SK-N-SH treated with all-trans-retinoic acid at 6 μM for 48 hours (cell line): ENCODE measurements at regions not wholly inside any gene's neighbourhood (a gene's known extent, or its start where the extent isn't known, plus 50 kb on each side); places are given as distances from the start of the nearest gene placed in this dataset.
A peak's percentile ranks its signal among the peaks of the same experiment; 100 is the strongest.

ENCODE experiments used
- ATAC-seq: fragments of 200-7000 bp; cut with Tn5 transposase; 3 replicates; pipeline ENCODE4 v1.9.1; 2020; ENCODE audit warnings: mild to moderate bottlenecking, moderate library complexity
- ARNTL ChIP-seq: fragments of 450-650 bp; formaldehyde crosslinking; IDR thresholded peaks from 2 replicates; pipeline ENCODE4 v1.5.0; 2020; ENCODE audit warnings: low read depth, mild to moderate bottlenecking, moderate library complexity, borderline replicate concordance
- BACH2 ChIP-seq: fragments of 250-450 bp; sonication (Bioruptor Pico); IDR thresholded peaks from 2 replicates; pipeline ENCODE4 v1.9.0; 2021; ENCODE audit warnings: mild to moderate bottlenecking, borderline replicate concordance
- CSDC2 ChIP-seq: fragments of 250-450 bp; sonication (Bioruptor Pico); IDR thresholded peaks from 2 replicates; pipeline ENCODE4 v1.5.0; 2020; ENCODE audit warnings: mild to moderate bottlenecking, moderate library complexity
- CSRNP3 ChIP-seq: fragments of 250-450 bp; sonication (Bioruptor Pico); IDR thresholded peaks from 2 replicates; pipeline ENCODE4 v1.5.1; 2021; ENCODE audit warnings: mild to moderate bottlenecking, moderate library complexity
- ESRRG ChIP-seq: fragments of 250-450 bp; sonication (Bioruptor Pico); IDR thresholded peaks from 2 replicates; pipeline ENCODE4 v1.6.1; 2021; ENCODE audit warnings: mild to moderate bottlenecking
- GLIS3 ChIP-seq: fragments of 250-450 bp; sonication (Bioruptor Pico); IDR thresholded peaks from 2 replicates; pipeline ENCODE4 v1.5.0; 2020; ENCODE audit warnings: mild to moderate bottlenecking, moderate library complexity
- ISL1 ChIP-seq: fragments of 250-450 bp; sonication (Bioruptor Pico); IDR thresholded peaks from 2 replicates; pipeline ENCODE4 v2.1.2; 2022; ENCODE audit warnings: mild to moderate bottlenecking, moderate library complexity
- PPARA ChIP-seq: fragments of 250-450 bp; sonication (Bioruptor Pico); IDR thresholded peaks from 2 replicates; pipeline ENCODE4 v1.5.0; 2020; ENCODE audit warnings: mild to moderate bottlenecking, borderline replicate concordance
- RARB ChIP-seq: fragments of 250-450 bp; sonication (Bioruptor Pico); IDR thresholded peaks from 2 replicates; pipeline ENCODE4 v1.8.0; 2021; ENCODE audit warnings: mild to moderate bottlenecking, moderate library complexity
- SNAI2 ChIP-seq: fragments of 250-450 bp; sonication (Bioruptor Pico); IDR thresholded peaks from 2 replicates; pipeline ENCODE4 v1.5.0; 2020; ENCODE audit warnings: mild to moderate bottlenecking, moderate library complexity
- TOX ChIP-seq: fragments of 250-450 bp; sonication (Bioruptor Pico); IDR thresholded peaks from 2 replicates; pipeline ENCODE4 v1.8.0; 2021; ENCODE audit warnings: mild to moderate bottlenecking, moderate library complexity, borderline replicate concordance
- ZC3H10 ChIP-seq: fragments of 250-450 bp; sonication (Bioruptor Pico); IDR thresholded peaks from 2 replicates; pipeline ENCODE4 v1.5.1; 2021; ENCODE audit warnings: mild to moderate bottlenecking, moderate library complexity
- ZFP3 ChIP-seq: fragments of 250-450 bp; sonication (Bioruptor Pico); IDR thresholded peaks from 2 replicates; pipeline ENCODE4 v1.5.0; 2020; ENCODE audit warnings: mild to moderate bottlenecking, moderate library complexity
- ZFP30 ChIP-seq: fragments of 450-650 bp; formaldehyde crosslinking; IDR thresholded peaks from 2 replicates; pipeline ENCODE4 v1.5.0; 2022; ENCODE audit warnings: mild to moderate bottlenecking, moderate library complexity
- ZNF565 ChIP-seq: fragments of 450-650 bp; formaldehyde crosslinking; conservative IDR thresholded peaks from 2 replicates; pipeline ENCODE4 v1.5.0; 2020; ENCODE audit warnings: low read depth, mild to moderate bottlenecking, moderate library complexity
- ZNF70 ChIP-seq: fragments of 450-650 bp; formaldehyde crosslinking; IDR thresholded peaks from 2 replicates; pipeline ENCODE4 v1.5.0; 2020; ENCODE audit warnings: mild to moderate bottlenecking, moderate library complexity
- ZNF8 ChIP-seq: fragments of 450-650 bp; formaldehyde crosslinking; IDR thresholded peaks from 2 replicates; pipeline ENCODE4 v1.5.0; 2020; ENCODE audit warnings: mild to moderate bottlenecking, moderate library complexity
- TF ChIP-seq, protein P1 (sequence below): fragments of 250-450 bp; sonication (Bioruptor Pico); IDR thresholded peaks from 2 replicates; pipeline ENCODE4 v1.8.0; 2021; ENCODE audit warnings: low read depth, mild to moderate bottlenecking, moderate library complexity, borderline replicate concordance
- TF ChIP-seq, protein P2 (sequence below): fragments of 250-450 bp; sonication (Bioruptor Pico); IDR thresholded peaks from 2 replicates; pipeline ENCODE4 v1.5.1; 2020; ENCODE audit warnings: low read depth, mild to moderate bottlenecking, moderate library complexity
- TF ChIP-seq, protein P3 (sequence below): fragments of 250-450 bp; sonication (Bioruptor Pico); IDR thresholded peaks from 2 replicates; pipeline ENCODE4 v1.8.0; 2020; ENCODE audit warnings: mild to moderate bottlenecking, moderate library complexity, borderline replicate concordance
- TF ChIP-seq, protein P4 (sequence below): fragments of 250-450 bp; sonication (Bioruptor Pico); IDR thresholded peaks from 2 replicates; pipeline ENCODE4 v1.5.0; 2020; ENCODE audit warnings: mild to moderate bottlenecking, moderate library complexity

DNA sequence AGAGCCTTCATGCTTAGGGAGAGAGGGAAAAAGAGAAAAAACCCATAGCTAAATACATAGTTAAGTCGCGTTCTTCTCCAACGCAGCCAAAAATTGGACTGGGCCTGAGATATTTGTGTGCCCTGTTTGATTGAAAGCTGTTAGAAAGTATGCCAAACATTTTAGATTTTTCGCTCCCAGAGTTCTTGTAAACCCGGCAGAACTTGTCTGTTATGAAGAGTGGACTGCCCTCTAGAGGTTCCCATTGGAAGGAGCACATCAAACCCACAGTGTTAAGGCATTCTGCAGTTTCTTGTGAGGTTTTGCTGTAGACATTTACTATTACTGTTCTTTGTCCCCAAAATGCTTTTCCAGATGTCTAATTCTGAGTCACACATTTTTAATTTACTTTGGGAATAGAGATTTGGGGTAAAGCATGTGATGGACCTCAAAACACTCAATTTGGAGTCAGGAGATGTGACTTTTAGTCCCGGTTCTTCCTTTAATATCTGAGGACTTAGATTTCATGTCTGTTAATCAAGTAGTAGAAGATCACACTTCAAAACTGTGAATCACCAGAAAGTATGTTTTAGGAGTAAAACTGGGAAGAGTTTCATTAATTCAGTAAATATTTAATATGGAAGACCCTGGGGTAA lies 96.6 kb downstream of the PCSK1 start:
- peak; percentile 95 for ATAC-seq
- TF ChIP-seq PPARA (CRISPR knock-in tag) (no peak), ISL1 (CRISPR knock-in tag) (no peak)

DNA sequence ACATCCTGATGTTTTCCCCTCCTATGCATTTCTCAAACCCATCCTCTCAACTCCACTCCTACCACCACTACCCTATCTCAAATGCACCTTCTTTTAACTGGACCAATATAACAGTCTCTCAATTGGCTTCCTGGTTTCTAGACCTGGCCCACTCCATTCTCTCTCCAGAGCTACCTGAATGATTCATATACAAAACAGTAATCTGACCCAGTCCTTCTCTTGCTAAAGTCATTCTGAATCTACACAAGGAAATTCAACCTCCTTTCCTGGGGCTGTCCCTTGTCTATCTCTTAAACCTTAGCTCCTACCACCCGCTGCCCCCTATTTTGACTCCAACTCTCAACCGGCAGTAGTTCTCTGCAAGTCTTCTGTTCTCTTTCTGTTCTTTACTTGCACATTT lies 97.2 kb downstream of the PCSK1 start:
- no peak for TF ChIP-seq PPARA (CRISPR knock-in tag)
- no peak for TF ChIP-seq RARB (CRISPR knock-in tag)
- TF ChIP-seq, protein P1, sequence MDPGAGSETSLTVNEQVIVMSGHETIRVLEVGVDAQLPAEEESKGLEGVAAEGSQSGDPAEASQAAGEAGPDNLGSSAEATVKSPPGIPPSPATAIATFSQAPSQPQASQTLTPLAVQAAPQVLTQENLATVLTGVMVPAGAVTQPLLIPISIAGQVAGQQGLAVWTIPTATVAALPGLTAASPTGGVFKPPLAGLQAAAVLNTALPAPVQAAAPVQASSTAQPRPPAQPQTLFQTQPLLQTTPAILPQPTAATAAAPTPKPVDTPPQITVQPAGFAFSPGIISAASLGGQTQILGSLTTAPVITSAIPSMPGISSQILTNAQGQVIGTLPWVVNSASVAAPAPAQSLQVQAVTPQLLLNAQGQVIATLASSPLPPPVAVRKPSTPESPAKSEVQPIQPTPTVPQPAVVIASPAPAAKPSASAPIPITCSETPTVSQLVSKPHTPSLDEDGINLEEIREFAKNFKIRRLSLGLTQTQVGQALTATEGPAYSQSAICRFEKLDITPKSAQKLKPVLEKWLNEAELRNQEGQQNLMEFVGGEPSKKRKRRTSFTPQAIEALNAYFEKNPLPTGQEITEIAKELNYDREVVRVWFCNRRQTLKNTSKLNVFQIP (CRISPR knock-in tag), result no peak
- no peak for TF ChIP-seq TOX (CRISPR knock-in tag)
- TF ChIP-seq, protein P2, sequence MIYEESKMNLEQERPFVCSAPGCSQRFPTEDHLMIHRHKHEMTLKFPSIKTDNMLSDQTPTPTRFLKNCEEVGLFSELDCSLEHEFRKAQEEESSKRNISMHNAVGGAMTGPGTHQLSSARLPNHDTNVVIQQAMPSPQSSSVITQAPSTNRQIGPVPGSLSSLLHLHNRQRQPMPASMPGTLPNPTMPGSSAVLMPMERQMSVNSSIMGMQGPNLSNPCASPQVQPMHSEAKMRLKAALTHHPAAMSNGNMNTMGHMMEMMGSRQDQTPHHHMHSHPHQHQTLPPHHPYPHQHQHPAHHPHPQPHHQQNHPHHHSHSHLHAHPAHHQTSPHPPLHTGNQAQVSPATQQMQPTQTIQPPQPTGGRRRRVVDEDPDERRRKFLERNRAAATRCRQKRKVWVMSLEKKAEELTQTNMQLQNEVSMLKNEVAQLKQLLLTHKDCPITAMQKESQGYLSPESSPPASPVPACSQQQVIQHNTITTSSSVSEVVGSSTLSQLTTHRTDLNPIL, result no peak
- no peak for TF ChIP-seq SNAI2
- TF ChIP-seq, protein P3, sequence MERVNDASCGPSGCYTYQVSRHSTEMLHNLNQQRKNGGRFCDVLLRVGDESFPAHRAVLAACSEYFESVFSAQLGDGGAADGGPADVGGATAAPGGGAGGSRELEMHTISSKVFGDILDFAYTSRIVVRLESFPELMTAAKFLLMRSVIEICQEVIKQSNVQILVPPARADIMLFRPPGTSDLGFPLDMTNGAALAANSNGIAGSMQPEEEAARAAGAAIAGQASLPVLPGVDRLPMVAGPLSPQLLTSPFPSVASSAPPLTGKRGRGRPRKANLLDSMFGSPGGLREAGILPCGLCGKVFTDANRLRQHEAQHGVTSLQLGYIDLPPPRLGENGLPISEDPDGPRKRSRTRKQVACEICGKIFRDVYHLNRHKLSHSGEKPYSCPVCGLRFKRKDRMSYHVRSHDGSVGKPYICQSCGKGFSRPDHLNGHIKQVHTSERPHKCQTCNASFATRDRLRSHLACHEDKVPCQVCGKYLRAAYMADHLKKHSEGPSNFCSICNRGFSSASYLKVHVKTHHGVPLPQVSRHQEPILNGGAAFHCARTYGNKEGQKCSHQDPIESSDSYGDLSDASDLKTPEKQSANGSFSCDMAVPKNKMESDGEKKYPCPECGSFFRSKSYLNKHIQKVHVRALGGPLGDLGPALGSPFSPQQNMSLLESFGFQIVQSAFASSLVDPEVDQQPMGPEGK (CRISPR knock-in tag), result no peak
- no peak for TF ChIP-seq CSDC2
- no peak for TF ChIP-seq ZFP30
- no peak for TF ChIP-seq ISL1 (CRISPR knock-in tag)
- no peak for TF ChIP-seq ZNF70 (CRISPR knock-in tag)
- no peak for TF ChIP-seq ARNTL (CRISPR knock-in tag)
- TF ChIP-seq ZNF565 (CRISPR knock-in tag), result no peak
- TF ChIP-seq BACH2, result no peak
- TF ChIP-seq GLIS3 (CRISPR knock-in tag), result no peak
- TF ChIP-seq, protein P4, sequence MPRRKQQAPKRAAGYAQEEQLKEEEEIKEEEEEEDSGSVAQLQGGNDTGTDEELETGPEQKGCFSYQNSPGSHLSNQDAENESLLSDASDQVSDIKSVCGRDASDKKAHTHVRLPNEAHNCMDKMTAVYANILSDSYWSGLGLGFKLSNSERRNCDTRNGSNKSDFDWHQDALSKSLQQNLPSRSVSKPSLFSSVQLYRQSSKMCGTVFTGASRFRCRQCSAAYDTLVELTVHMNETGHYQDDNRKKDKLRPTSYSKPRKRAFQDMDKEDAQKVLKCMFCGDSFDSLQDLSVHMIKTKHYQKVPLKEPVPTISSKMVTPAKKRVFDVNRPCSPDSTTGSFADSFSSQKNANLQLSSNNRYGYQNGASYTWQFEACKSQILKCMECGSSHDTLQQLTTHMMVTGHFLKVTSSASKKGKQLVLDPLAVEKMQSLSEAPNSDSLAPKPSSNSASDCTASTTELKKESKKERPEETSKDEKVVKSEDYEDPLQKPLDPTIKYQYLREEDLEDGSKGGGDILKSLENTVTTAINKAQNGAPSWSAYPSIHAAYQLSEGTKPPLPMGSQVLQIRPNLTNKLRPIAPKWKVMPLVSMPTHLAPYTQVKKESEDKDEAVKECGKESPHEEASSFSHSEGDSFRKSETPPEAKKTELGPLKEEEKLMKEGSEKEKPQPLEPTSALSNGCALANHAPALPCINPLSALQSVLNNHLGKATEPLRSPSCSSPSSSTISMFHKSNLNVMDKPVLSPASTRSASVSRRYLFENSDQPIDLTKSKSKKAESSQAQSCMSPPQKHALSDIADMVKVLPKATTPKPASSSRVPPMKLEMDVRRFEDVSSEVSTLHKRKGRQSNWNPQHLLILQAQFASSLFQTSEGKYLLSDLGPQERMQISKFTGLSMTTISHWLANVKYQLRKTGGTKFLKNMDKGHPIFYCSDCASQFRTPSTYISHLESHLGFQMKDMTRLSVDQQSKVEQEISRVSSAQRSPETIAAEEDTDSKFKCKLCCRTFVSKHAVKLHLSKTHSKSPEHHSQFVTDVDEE (CRISPR knock-in tag), result no peak
- TF ChIP-seq ZC3H10 (CRISPR knock-in tag), result no peak
- peak; percentile 53 for ATAC-seq

DNA sequence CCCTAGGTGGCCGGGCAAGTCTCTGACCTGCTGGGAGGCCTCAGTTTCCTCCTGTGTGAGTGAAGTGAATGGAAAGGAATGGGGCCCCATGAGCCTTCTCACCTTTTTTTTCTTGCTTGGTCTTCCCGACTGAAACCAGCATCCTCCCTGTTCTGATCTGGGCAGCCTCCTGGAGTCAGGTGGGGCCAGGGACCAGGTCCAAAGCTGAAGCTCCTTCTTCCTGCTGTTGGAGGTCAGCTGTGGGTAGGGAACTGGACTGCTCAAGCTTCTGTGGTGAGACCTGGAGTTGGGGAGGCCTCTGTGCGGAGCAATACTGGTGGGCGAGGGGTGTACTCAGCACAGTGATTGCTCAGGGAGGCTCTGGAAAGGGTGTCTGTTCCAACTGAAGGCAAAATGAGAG lies 99.7 kb downstream of the PCSK1 start:
- no peak for ATAC-seq

More for the DNA sequence above, 99.7 kb downstream of the PCSK1 start:
- TF ChIP-seq ISL1 (CRISPR knock-in tag) (no peak), PPARA (CRISPR knock-in tag) (no peak), ESRRG (CRISPR knock-in tag) (no peak), ZNF8 (no peak), ZNF70 (CRISPR knock-in tag) (no peak), CSRNP3 (CRISPR knock-in tag) (no peak), ZFP3 (CRISPR knock-in tag) (no peak), GLIS3 (CRISPR knock-in tag) (no peak)
- TF ChIP-seq, protein P4 (CRISPR knock-in tag), result no peak
- TF ChIP-seq, all 23 proteins: peak for 0
